Ovary (tissue), 7 donors: ENCODE measurements at regions not wholly inside any gene's neighbourhood (a gene's known extent, or its start where the extent isn't known, plus 50 kb on each side); places are given as distances from the start of the nearest gene placed in this dataset.

ENCODE experiments used
- DNase-seq, 5 donors: peaks; one replicate each; pipeline ENCODE4 v3.0.0-alpha.2; 2019 to 2020
- H3K27ac ChIP-seq, 2 donors: fragments of 200-600 bp; one replicate each; pipeline versions ENCODE4 v1.5.1 to v1.8.0; 2019 to 2022
- H3K27me3 ChIP-seq: fragments of 200-600 bp; one replicate; pipeline ENCODE4 v1.8.0; 2022
- H3K36me3 ChIP-seq: fragments of 200-600 bp; sonication (generic); one replicate; pipeline ENCODE4 v1.5.1; 2019
- H3K4me1 ChIP-seq: one replicate; pipeline ENCODE4 v1.8.1; 2013; ENCODE audit warnings: mild to moderate bottlenecking, moderate library complexity; ENCODE audit not compliant: insufficient read depth
- H3K4me3 ChIP-seq: fragments of 200-600 bp; sonication (generic); one replicate; pipeline ENCODE4 v1.5.1; 2017
- H3K9me3 ChIP-seq, 2 donors: fragments of 200-600 bp in 1 of 2; sonication (generic) in 1 of 2; one replicate each; pipeline versions ENCODE4 v1.5.1 to v1.8.1; 2013 to 2019; ENCODE audit warnings: mild to moderate bottlenecking in 1 of 2, moderate library complexity in 1 of 2
- CTCF ChIP-seq, 3 donors: fragments of 450-650 bp in 2 of 3; fragments of 200-600 bp in 1 of 3; IDR thresholded peaks; one replicate each; pipeline versions ENCODE4 v1.5.1 to v1.8.0; 2016 to 2022; ENCODE audit warnings: antibody characterized with exemption in 3 of 3, mild to moderate bottlenecking in 1 of 3
- EP300 ChIP-seq: sonication (generic); formaldehyde crosslinking; IDR thresholded peaks from one replicate; pipeline ENCODE4 v1.6.1; 2017; ENCODE audit warnings: antibody characterized with exemption
- POLR2A ChIP-seq: fragments of 450-650 bp; IDR thresholded peaks from one replicate; pipeline ENCODE4 v1.6.1; 2017; ENCODE audit warnings: antibody characterized with exemption, mild to moderate bottlenecking, moderate library complexity
- WGBS, 3 donors: extraction: QIAGEN DNeasy Blood & Tissue Kit in 1 of 3; methylation state at CpG; one replicate each; pipeline versions ENCODE4 v1.1.5 to v1.1.7; 2013 to 2017; 5-methylcytosine and 5-hydroxymethylcytosine counted together
- intact Hi-C, 4 donors: fragments of 100-400 bp; cut with DNase I; formaldehyde crosslinking; loops; one replicate each; pipeline versions ENCODE4 v1.11.0 to v1.15.1; 2022 to 2023
- donor health status: DM: no; HTN: no; CAD: no; lungs with moderate emphysema.
- donor health status: DM: no; HTN: no; CAD: no.
- donor health status: Bipolar disorder and iron deficiency.
- donor health status: DM: no; HTN: no; CAD: no.
- donor health status: DM: yes; HTN: yes; CAD: no.

GRCh38 chr6:115360602-115361325 is 699.9 kb downstream of the FRK start:
- Histone ChIP-seq H3K27me3 (no peaks in the 10 kb centered on the region), H3K27ac (no peak overlapping the region), H3K4me3 (no peak overlapping the region), H3K4me1 (no peaks in the 10 kb centered on the region), H3K36me3 (no peaks in the 10 kb centered on the region), H3K9me3 (no peaks in the 10 kb centered on the region)
- WGBS, 3 donors = 71 to 77% (median 75%) methylated on average over 2 of the region's 2 CpGs
- intact Hi-C loops = no loop called here
- no peak for DNase-seq
- TF ChIP-seq POLR2A (no peak), EP300 (no peak), CTCF (IDR thresholded peaks at IDR 0.05) (no peak)

- Histone ChIP-seq H3K27ac (no peak overlapping the region), H3K36me3 (no peaks in the 10 kb centered on the region), H3K27me3 (no peaks in the 10 kb centered on the region), H3K4me1 (no peaks in the 10 kb centered on the region), H3K4me3 (no peak overlapping the region), H3K9me3 (no peaks in the 10 kb centered on the region)
- DNase-seq = no peak
- intact Hi-C loops = no loop called here
- no peak for TF ChIP-seq EP300
- no peak for TF ChIP-seq POLR2A
- no peak for TF ChIP-seq CTCF (IDR thresholded peaks at IDR 0.05)
Observed at GRCh38 chr6:115358616-115359015, 702.1 kb downstream of the FRK start.

- WGBS, 3 donors = 20 to 53% (median 29%) methylated on average over 1 of the region's 1 CpG
- H3K4me1 ChIP-seq = no peaks in the 10 kb centered on the region
- H3K27me3 ChIP-seq = no peaks in the 10 kb centered on the region
- no peaks in the 10 kb centered on the region for H3K9me3 ChIP-seq
- H3K36me3 ChIP-seq = no peaks in the 10 kb centered on the region
- TF ChIP-seq CTCF (IDR thresholded peaks at IDR 0.05) = no peak
- TF ChIP-seq EP300 = no peak
- TF ChIP-seq POLR2A = no peak
- H3K27ac ChIP-seq = no peak overlapping the region
- H3K4me3 ChIP-seq = no peak overlapping the region
- intact Hi-C loops = no loop called here
- DNase-seq = no peak
Observed at GRCh38 chr6:115356371-115356770, 704.3 kb downstream of the FRK start.

- H3K4me3 ChIP-seq = no peak overlapping the region
- TF ChIP-seq CTCF (IDR thresholded peaks at IDR 0.05) (no peak), EP300 (no peak)
- H3K27me3 ChIP-seq = no peaks in the 10 kb centered on the region
- no peaks in the 10 kb centered on the region for H3K9me3 ChIP-seq
- H3K27ac ChIP-seq = no peak overlapping the region
- no peaks in the 10 kb centered on the region for H3K4me1 ChIP-seq
- intact Hi-C loops = no loop called here
- no peaks in the 10 kb centered on the region for H3K36me3 ChIP-seq
- no peak for DNase-seq
- 22 to 53% (median 32%) methylated on average over 1 of the region's 1 CpG for WGBS, 3 donors
Observed at GRCh38 chr6:115323001-115323400, 737.7 kb downstream of the FRK start.
